ENCODE measurements at regions not wholly inside any gene's neighbourhood (a gene's known extent, or its start where the extent isn't known, plus 50 kb on each side); places are given as distances from the start of the nearest gene placed in this dataset.

DNA sequence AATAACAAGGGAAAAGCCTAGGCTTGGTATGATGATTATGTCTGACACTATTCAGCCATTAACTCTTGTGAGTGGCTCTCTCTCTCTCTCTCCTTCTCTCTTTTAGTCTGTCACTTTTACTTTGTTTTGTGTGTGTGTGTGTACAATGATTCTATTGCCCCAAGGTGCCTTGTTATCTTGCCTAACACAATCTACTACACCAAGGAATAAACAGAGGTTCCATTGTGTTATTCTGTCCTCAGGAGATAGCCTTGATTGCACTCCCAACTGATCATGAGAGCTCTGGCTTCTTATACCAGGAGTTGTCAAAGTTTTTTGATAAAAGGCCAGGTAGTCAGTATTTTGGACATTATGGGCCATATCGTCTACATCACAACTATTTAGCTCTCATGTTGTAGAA lies 123.4 kb upstream of the CALCR start:
- DNase-seq (ENCODE audit: low read depth in 1 of 2, low spot score in 1 of 2) (no peak), ATAC-seq (no peak), FAIRE-seq (no peak)
- no peaks in the 10 kb centered on the region for H3K4me1 ChIP-seq
- ChIA-PET POLR2A (no interaction called here), CTCF (interaction anchor here (1.2 kb wide), 1 partner anchor 76 kb away, joined by 7 read pairs; no protein-coding TSS in a partner anchor)
- 36% methylated on average over 1 of the region's 1 CpG for whole genome bisulfite sequencing (ENCODE audit: missing lambda C conversion rate)
- TF ChIP-seq FOXS1 (CRISPR knock-in tag; IDR thresholded peaks at IDR 0.05) = no peak
- TF ChIP-seq JUN (IDR thresholded peaks at IDR 0.05) = no peak
- TF ChIP-seq, protein P1, sequence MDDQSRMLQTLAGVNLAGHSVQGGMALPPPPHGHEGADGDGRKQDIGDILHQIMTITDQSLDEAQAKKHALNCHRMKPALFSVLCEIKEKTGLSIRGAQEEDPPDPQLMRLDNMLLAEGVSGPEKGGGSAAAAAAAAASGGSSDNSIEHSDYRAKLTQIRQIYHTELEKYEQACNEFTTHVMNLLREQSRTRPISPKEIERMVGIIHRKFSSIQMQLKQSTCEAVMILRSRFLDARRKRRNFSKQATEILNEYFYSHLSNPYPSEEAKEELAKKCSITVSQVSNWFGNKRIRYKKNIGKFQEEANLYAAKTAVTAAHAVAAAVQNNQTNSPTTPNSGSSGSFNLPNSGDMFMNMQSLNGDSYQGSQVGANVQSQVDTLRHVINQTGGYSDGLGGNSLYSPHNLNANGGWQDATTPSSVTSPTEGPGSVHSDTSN (IDR thresholded peaks at IDR 0.05) = no peak
- no peak for TF ChIP-seq HEYL (CRISPR knock-in tag; IDR thresholded peaks at IDR 0.05)
- no peak for TF ChIP-seq ZSCAN20 (CRISPR knock-in tag; IDR thresholded peaks at IDR 0.05)
- no peak for TF ChIP-seq CHD4 (IDR thresholded peaks at IDR 0.05; ENCODE audit: borderline replicate concordance)
- no peak overlapping the region for H3K4me3 ChIP-seq
- H3K4me2 ChIP-seq = no peak overlapping the region
- no peaks in the 10 kb centered on the region for H3K9me3 ChIP-seq
- H3K27ac ChIP-seq = no peak overlapping the region

DNA sequence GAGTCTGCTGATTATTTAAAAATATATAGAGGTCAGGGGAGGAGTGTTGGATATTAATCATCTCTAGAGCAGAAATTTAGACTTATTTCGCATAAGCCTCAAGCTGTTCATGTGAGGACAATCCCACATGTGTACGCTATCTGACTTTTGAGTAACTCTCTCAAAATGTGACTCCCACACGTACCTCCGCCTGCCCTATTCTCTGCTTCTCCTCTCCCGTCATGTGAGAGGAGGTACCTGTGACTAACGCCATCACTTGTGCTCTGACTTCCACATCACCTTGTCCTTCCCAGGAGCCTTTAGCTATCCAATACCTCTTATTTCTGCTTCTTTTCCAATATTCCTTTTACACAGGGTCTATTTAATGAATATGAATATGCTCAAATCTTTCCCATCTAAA lies 119.3 kb upstream of the CALCR start:
- POLR2A ChIA-PET = interaction anchor here (0.6 kb wide), 1 partner anchor 305 kb away, joined by 3 read pairs; no protein-coding TSS in a partner anchor
- Histone ChIP-seq H3K4me1 (no peaks in the 10 kb centered on the region), H3K27ac (no peak overlapping the region), H3K4me2 (no peak overlapping the region), H3K9me3 (no peaks in the 10 kb centered on the region), H3K4me3 (no peak overlapping the region)
- CTCF ChIA-PET = interaction anchor here (1.1 kb wide), 1 partner anchor 1997 kb away, joined by 3 read pairs; no protein-coding TSS in a partner anchor
- WGBS (ENCODE audit: missing lambda C conversion rate) = 68% methylated on average over 6 of the region's 6 CpGs
- no peak for TF ChIP-seq RCOR1 (IDR thresholded peaks at IDR 0.05; ENCODE audit: low read depth, low read length)
- no peak for FAIRE-seq
- DNase-seq (ENCODE audit: low read depth in 1 of 2, low spot score in 1 of 2) = no peak
- ATAC-seq = no peak

DNA sequence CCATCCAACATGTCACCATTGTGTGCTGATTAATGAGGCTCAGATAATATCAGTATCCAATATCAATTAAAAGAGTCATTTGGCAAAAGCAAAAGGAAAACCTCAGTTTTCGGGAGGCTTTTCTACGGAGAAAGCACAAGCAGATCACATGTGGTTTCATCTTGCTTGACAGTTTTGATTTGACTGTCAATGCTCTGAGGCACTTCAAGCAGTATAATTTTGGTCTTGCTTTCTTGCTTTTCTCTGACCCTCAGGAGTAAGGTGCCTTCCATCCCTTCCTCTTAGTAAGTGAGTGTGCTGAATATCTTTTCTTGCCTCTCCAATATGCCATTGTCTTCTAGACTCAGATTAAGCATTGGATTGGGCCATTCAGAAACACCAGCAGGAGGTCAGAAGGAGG lies 115.5 kb upstream of the CALCR start:
- POLR2A ChIA-PET = no interaction called here
- DNase-seq (ENCODE audit: low read depth in 1 of 2, low spot score in 1 of 2) = no peak
- no peak for FAIRE-seq
- CTCF ChIA-PET = interaction anchor here (1.3 kb wide), 1 partner anchor 68 kb away, joined by 3 read pairs; no protein-coding TSS in a partner anchor
- H3K27ac ChIP-seq = no peak overlapping the region
- TF ChIP-seq CEBPB (IDR thresholded peaks at IDR 0.05) = no peak
- no peak for TF ChIP-seq NFE2L2 (conservative IDR thresholded peaks at IDR 0.05; ENCODE audit: low read length)
- TF ChIP-seq KDM1A (IDR thresholded peaks at IDR 0.05; ENCODE audit: low read depth) = no peak
- TF ChIP-seq, protein P2, sequence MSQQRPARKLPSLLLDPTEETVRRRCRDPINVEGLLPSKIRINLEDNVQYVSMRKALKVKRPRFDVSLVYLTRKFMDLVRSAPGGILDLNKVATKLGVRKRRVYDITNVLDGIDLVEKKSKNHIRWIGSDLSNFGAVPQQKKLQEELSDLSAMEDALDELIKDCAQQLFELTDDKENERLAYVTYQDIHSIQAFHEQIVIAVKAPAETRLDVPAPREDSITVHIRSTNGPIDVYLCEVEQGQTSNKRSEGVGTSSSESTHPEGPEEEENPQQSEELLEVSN (IDR thresholded peaks at IDR 0.05; ENCODE audit: borderline replicate concordance, low read depth) = no peak
- no peak for TF ChIP-seq HOXA7 (CRISPR knock-in tag; IDR thresholded peaks at IDR 0.05)
- TF ChIP-seq NPAS2 (CRISPR knock-in tag; IDR thresholded peaks at IDR 0.05; ENCODE audit: borderline replicate concordance) = no peak
- TF ChIP-seq, protein P3, sequence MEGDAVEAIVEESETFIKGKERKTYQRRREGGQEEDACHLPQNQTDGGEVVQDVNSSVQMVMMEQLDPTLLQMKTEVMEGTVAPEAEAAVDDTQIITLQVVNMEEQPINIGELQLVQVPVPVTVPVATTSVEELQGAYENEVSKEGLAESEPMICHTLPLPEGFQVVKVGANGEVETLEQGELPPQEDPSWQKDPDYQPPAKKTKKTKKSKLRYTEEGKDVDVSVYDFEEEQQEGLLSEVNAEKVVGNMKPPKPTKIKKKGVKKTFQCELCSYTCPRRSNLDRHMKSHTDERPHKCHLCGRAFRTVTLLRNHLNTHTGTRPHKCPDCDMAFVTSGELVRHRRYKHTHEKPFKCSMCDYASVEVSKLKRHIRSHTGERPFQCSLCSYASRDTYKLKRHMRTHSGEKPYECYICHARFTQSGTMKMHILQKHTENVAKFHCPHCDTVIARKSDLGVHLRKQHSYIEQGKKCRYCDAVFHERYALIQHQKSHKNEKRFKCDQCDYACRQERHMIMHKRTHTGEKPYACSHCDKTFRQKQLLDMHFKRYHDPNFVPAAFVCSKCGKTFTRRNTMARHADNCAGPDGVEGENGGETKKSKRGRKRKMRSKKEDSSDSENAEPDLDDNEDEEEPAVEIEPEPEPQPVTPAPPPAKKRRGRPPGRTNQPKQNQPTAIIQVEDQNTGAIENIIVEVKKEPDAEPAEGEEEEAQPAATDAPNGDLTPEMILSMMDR (IDR thresholded peaks at IDR 0.05) = no peak
- no peak for TF ChIP-seq RARB (CRISPR knock-in tag; IDR thresholded peaks at IDR 0.05)
- no peak for TF ChIP-seq CBX2 (IDR thresholded peaks at IDR 0.05; ENCODE audit: borderline replicate concordance, low read depth)
- TF ChIP-seq CHD2 (IDR thresholded peaks at IDR 0.05; ENCODE audit: low read length, partially characterized antibody) = no peak
- TF ChIP-seq HOXB13 (CRISPR knock-in tag; IDR thresholded peaks at IDR 0.05; ENCODE audit: low read depth) = no peak
- TF ChIP-seq RCOR1 (IDR thresholded peaks at IDR 0.05; ENCODE audit: low read depth, low read length) = no peak
- no peak for TF ChIP-seq TFCP2L1 (CRISPR knock-in tag; IDR thresholded peaks at IDR 0.05)
- no peak for TF ChIP-seq JUNB (IDR thresholded peaks at IDR 0.05)
- TF ChIP-seq, protein P4, sequence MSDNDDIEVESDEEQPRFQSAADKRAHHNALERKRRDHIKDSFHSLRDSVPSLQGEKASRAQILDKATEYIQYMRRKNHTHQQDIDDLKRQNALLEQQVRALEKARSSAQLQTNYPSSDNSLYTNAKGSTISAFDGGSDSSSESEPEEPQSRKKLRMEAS (IDR thresholded peaks at IDR 0.05) = no peak
- no peak for TF ChIP-seq JUN (IDR thresholded peaks at IDR 0.05)
- WGBS (ENCODE audit: missing lambda C conversion rate) = 82% methylated on average over 2 of the region's 2 CpGs
- H3K4me1 ChIP-seq = no peaks in the 10 kb centered on the region
- H3K9me3 ChIP-seq = no peaks in the 10 kb centered on the region
- no peak for ATAC-seq
- H3K4me2 ChIP-seq = no peak overlapping the region
- H3K4me3 ChIP-seq = no peak overlapping the region

Measured in A549 (cell line).